ENCODE measurements at regions not wholly inside any gene's neighbourhood (a gene's known extent, or its start where the extent isn't known, plus 50 kb on each side); places are given as distances from the start of the nearest gene placed in this dataset.
A peak's percentile ranks its signal among the peaks of the same experiment; 100 is the strongest.

DNA sequence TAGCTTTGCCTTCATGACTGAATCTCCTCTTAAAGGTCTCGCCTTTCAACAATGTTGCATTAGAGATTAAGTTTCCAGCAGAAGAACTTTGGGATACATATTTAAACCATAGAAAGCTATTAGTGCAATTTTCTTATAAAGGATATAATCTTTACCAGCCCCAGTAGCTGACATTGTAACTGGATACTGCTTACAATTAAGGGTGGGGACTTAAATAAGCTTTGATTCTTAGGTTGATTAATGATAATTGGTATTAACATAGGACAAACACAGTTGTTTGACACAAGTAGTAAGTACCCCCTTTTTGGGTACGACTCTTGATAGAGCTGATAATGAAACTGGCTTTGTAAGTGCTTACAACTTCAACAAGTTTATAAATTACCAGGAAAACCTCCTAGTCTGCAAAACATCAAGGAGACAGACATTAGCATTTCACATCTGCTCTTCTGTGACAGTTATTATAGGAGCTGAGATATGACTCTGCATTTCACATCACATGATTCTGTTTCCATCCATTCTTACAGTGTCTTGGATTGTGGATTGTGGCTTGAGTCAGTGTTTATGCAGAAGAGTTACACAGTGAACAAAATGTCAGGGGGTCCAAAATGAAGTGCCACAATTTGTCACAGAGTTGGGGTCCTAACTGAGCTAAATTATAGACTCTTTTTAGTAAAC lies 249.1 kb upstream of the E2F7 start:
- no peak for DNase-seq (ENCODE audit: low read depth)

DNA sequence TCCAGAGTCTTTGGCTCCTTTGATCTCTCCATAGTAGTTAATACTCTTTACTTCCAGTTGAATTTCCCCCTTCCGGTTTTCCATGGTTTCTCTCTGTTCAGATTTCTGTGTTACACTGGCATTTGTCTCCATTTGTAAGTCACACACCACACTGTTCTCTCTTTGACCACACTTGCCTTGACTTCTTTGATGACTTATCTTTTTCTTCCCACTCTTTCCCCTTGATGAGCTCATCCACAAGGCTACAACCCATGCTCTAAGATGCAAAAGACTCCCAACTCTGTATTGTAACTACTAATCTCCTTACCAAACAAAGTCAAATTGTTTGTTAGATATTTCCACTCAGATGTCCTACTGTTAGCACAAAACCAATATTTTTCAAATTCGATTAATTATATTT lies 242.7 kb upstream of the E2F7 start:
- no peak for DNase-seq (ENCODE audit: low read depth)

- DNase-seq (ENCODE audit: low read depth), result no peak
Measured at GRCh38 chr12:77300811-77301210, 235.4 kb upstream of the E2F7 start.

- DNase-seq (ENCODE audit: low read depth), result no peak
Measured at GRCh38 chr12:77299910-77300669, 234.7 kb upstream of the E2F7 start.

- no peak for DNase-seq (ENCODE audit: low read depth)
Measured at GRCh38 chr12:77299001-77299400, 233.6 kb upstream of the E2F7 start.

- DNase-seq (ENCODE audit: low read depth), result no peak
Measured at GRCh38 chr12:77294016-77294415, 228.6 kb upstream of the E2F7 start.

GRCh38 chr12:77274926-77275325 lies 209.6 kb upstream of the E2F7 start:
- DNase-seq (ENCODE audit: low read depth), result no peak

- DNase-seq (ENCODE audit: low read depth), result no peak
Measured at GRCh38 chr12:77273898-77274297, 208.5 kb upstream of the E2F7 start.

DNA sequence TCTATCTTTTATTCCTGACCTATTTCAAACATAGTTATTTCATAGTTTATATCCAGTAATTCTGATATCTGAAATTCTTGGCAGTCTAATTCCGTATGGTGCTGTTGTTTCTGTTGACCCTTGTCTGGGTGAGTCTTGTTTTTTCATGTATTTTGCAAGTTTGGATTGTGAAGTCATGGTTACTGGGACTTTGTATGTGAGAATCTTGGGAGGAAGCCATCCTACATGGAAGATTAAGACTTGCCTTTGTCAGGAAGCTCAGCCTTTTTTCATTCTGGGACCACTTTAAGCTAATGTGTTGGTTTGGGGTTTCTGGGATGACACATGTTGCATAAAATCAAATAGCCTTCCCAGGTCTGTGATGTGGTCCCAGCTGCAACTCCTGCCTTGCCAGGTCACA lies 191.6 kb upstream of the E2F7 start:
- peak; percentile 7 for DNase-seq (ENCODE audit: low read depth)

- DNase-seq (ENCODE audit: low read depth), result no peak
Measured at GRCh38 chr12:77253321-77253720, 188.0 kb upstream of the E2F7 start.

DNA sequence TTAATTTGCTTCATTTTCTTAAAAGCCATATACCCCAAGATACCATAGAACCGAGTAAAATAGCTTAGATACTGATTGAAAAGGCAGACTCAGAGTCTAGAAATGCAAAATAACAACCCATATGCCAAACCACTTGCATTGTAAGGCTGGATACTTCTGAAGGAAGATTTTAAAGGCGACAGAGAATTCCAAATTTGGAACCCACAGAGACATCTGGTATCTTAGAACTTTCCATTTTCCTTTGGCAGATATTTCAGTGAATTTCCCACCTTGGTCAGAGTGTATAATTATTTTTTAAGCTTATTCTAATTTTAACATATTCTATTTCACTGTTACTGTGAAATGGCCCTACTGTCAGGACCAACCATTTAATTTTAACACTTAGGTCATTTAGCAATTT lies 186.4 kb upstream of the E2F7 start:
- DNase-seq (ENCODE audit: low read depth), result no peak

DNA sequence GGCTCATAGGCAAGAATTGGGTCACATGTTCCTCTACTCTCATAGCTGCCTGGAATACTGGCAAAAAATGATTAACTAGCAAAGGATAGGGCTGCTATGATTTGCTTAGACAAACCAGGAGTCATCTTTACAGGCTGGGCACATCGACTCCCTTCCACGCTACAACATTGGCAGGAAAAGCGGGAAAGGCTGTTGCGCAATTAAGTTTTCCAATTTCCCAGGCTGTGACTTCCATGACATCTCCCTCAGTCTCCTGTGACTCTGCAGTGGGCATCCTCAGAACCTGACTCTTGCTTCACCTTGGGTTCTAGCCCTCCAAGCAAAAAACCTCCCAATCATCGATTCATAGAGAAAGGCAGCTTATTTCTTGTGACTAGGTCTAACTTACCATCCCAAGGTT lies 184.5 kb upstream of the E2F7 start:
- no peak for DNase-seq (ENCODE audit: low read depth)

GRCh38 chr12:77248036-77248435 lies 182.7 kb upstream of the E2F7 start:
- DNase-seq (ENCODE audit: low read depth), result no peak

GRCh38 chr12:77247542-77247941 lies 182.2 kb upstream of the E2F7 start:
- no peak for DNase-seq (ENCODE audit: low read depth)

GRCh38 chr12:77243345-77243744 lies 178.0 kb upstream of the E2F7 start:
- DNase-seq (ENCODE audit: low read depth), result no peak

GRCh38 chr12:77239617-77240016 lies 174.2 kb upstream of the E2F7 start:
- DNase-seq (ENCODE audit: low read depth), result no peak

GRCh38 chr12:77238335-77238734 lies 173.0 kb upstream of the E2F7 start:
- no peak for DNase-seq (ENCODE audit: low read depth)

- DNase-seq (ENCODE audit: low read depth), result no peak
Measured at GRCh38 chr12:77237896-77238295, 172.5 kb upstream of the E2F7 start.

DNA sequence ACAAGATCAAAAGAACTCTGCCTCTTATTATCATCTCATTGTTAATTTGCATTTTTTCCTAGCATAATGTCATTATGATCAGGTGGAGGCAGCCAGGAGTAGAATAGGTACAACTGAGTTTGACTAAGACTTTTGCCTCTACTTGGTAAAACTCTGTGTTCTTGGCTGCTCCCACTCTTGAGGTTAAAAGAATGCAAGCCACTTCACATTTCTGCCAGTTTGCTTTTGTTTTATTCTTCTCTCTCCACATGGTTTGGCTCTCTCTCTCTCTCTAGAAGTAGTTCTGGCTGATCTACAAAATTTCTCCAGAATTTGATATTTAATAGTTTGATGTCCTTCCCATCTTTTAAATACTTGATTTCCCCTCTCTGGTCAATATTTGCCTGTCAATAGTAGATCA lies 170.7 kb upstream of the E2F7 start:
- DNase-seq (ENCODE audit: low read depth), result no peak

GRCh38 chr12:77232045-77232444 lies 166.7 kb upstream of the E2F7 start:
- DNase-seq (ENCODE audit: low read depth), result peak; percentile 32

DNA sequence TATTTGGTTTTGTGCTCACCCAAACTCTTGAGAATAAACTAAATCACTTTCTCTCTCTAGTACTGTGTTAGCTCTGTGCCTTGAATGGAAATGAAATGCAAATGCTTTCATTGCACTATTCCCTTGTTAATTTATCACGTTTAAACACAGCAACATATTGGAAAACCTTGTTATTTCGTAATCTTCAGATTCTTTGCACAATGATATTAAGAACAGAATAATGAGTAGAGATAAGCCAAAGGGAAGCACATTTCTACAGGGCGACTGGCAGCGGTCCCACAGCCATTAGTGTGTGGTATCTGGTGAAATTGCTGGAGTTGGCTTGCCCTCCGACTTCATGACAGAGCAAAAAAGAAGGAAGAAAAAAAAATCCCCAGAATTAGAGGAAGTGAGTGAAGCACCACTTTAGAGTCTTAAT lies 166.1 kb upstream of the E2F7 start:
- no peak for DNase-seq (ENCODE audit: low read depth)

DNA sequence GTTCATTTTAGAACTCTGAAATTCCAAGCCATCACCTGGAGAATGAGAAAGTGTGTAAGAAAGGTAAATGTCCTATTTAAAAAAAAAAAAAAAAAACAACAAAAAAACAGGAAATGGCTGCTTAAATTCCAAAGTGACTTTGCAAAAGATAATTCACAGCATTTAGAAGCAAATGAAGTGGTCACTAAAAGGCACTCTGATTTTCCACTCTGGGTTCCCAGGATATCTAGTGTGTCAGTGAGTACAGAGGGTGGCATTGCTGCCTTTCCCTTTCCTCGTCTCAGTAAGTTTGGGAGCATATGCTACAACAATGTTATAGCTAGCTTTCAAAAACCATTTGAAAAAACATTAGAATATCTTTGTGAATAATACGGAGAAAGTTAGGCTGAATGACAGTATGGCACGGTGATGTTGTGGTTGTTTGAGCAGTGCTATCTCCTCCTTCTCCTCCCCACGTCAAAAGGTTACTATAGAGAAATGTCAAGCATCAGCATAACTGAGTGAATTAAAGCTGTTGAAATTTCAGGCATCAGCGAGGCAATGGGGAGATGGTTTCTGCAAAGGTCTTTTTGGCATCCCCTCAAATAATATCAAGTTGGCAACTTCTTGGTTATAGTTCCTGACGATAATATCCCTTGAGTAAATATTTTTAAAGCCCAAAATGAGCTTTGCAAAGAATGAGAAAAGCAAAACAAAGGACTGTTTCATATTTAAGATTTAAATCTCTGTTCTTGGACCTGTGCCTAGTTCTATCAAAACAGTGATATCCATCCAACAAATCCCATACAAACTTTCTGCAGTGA lies 164.5 kb upstream of the E2F7 start:
- DNase-seq (ENCODE audit: low read depth), result no peak
